ENCODE measurements at regions not wholly inside any gene's neighbourhood (a gene's known extent, or its start where the extent isn't known, plus 50 kb on each side); places are given as distances from the start of the nearest gene placed in this dataset.

GRCh38 chr5:138631096-138631928, 56.1 kb upstream of the HSPA9 start:
- no TSS peak for BruUV-seq (replicated peaks)
- TF ChIP-seq CTCF (conservative IDR thresholded peaks at IDR 0.05; ENCODE audit: low read length), result no peak
- no peak for TF ChIP-seq EZH2phosphoT487 (IDR thresholded peaks at IDR 0.05; ENCODE audit: borderline replicate concordance, low read depth, low read length)
- Histone ChIP-seq H3K9me2 (ENCODE audit: insufficient read depth, low read length) (no peaks in the 10 kb centered on the region), H3K4me3 (ENCODE audit: low read depth, low read length, poor library complexity, severe bottlenecking) (no peak overlapping the region), H4K20me1 (ENCODE audit: insufficient read depth, low read length) (no peaks in the 10 kb centered on the region), H3K4me2 (ENCODE audit: low read length) (no peak overlapping the region), H3K79me2 (ENCODE audit: insufficient read depth, low read depth, low read length) (no peaks in the 10 kb centered on the region), H3K9me3 (ENCODE audit: low read length) (no peaks in the 10 kb centered on the region), H2AFZ (ENCODE audit: low read length) (no peak overlapping the region), H3K36me3 (ENCODE audit: insufficient read depth, low read length) (no peaks in the 10 kb centered on the region), H3K4me1 (ENCODE audit: insufficient read depth, low read length, poor library complexity, severe bottlenecking) (no peaks in the 10 kb centered on the region), H3K27ac (ENCODE audit: low read depth, low read length, poor library complexity, severe bottlenecking) (no peak overlapping the region)
- DNase-seq (ENCODE audit: low spot score), result no peak
- ChIA-PET POLR2A (no interaction called here), CTCF (ENCODE audit: unreplicated experiment) (no interaction called here)
- intact Hi-C loops (cut with micrococcal nuclease; ENCODE audit: unreplicated experiment), result no loop called here

GRCh38 chr5:138629392-138629791, 54.2 kb upstream of the HSPA9 start:
- POLR2A ChIA-PET, result interaction anchor here (0.7 kb wide), 1 partner anchor 464 kb away, joined by 4 read pairs; no protein-coding TSS in a partner anchor
- no peak overlapping the region for H3K27ac ChIP-seq (ENCODE audit: low read depth, low read length, poor library complexity, severe bottlenecking)
- BruUV-seq (replicated peaks), result no TSS peak
- CTCF ChIA-PET (ENCODE audit: unreplicated experiment), result no interaction called here
- H3K9me2 ChIP-seq (ENCODE audit: insufficient read depth, low read length), result no peaks in the 10 kb centered on the region
- DNase-seq (ENCODE audit: low spot score), result no peak
- no peaks in the 10 kb centered on the region for H3K4me1 ChIP-seq (ENCODE audit: insufficient read depth, low read length, poor library complexity, severe bottlenecking)
- H3K9me3 ChIP-seq (ENCODE audit: low read length), result no peaks in the 10 kb centered on the region
- TF ChIP-seq EZH2phosphoT487 (IDR thresholded peaks at IDR 0.05; ENCODE audit: borderline replicate concordance, low read depth, low read length) (no peak), CTCF (conservative IDR thresholded peaks at IDR 0.05; ENCODE audit: low read length) (no peak)
- intact Hi-C loops (cut with micrococcal nuclease; ENCODE audit: unreplicated experiment), result no loop called here
- no peaks in the 10 kb centered on the region for H3K79me2 ChIP-seq (ENCODE audit: insufficient read depth, low read depth, low read length)
- no peak overlapping the region for H3K4me2 ChIP-seq (ENCODE audit: low read length)
- H2AFZ ChIP-seq (ENCODE audit: low read length), result no peak overlapping the region
- no peaks in the 10 kb centered on the region for H4K20me1 ChIP-seq (ENCODE audit: insufficient read depth, low read length)
- H3K4me3 ChIP-seq (ENCODE audit: low read depth, low read length, poor library complexity, severe bottlenecking), result no peak overlapping the region
- no peaks in the 10 kb centered on the region for H3K36me3 ChIP-seq (ENCODE audit: insufficient read depth, low read length)

- CTCF ChIA-PET (ENCODE audit: unreplicated experiment), result no interaction called here
- H3K4me2 ChIP-seq (ENCODE audit: low read length), result no peak overlapping the region
- H3K4me3 ChIP-seq (ENCODE audit: low read depth, low read length, poor library complexity, severe bottlenecking), result no peak overlapping the region
- POLR2A ChIA-PET, result interaction anchor here (0.6 kb wide), 1 partner anchor 636 kb away, joined by 3 read pairs; no protein-coding TSS in a partner anchor
- intact Hi-C loops (cut with micrococcal nuclease; ENCODE audit: unreplicated experiment), result no loop called here
- TF ChIP-seq EZH2phosphoT487 (IDR thresholded peaks at IDR 0.05; ENCODE audit: borderline replicate concordance, low read depth, low read length) (no peak), CTCF (conservative IDR thresholded peaks at IDR 0.05; ENCODE audit: low read length) (no peak)
- no peaks in the 10 kb centered on the region for H3K36me3 ChIP-seq (ENCODE audit: insufficient read depth, low read length)
- H3K27ac ChIP-seq (ENCODE audit: low read depth, low read length, poor library complexity, severe bottlenecking), result no peak overlapping the region
- no peak overlapping the region for H2AFZ ChIP-seq (ENCODE audit: low read length)
- no peaks in the 10 kb centered on the region for H3K9me3 ChIP-seq (ENCODE audit: low read length)
- H3K4me1 ChIP-seq (ENCODE audit: insufficient read depth, low read length, poor library complexity, severe bottlenecking), result no peaks in the 10 kb centered on the region
- no peaks in the 10 kb centered on the region for H3K79me2 ChIP-seq (ENCODE audit: insufficient read depth, low read depth, low read length)
- no peaks in the 10 kb centered on the region for H3K9me2 ChIP-seq (ENCODE audit: insufficient read depth, low read length)
- H4K20me1 ChIP-seq (ENCODE audit: insufficient read depth, low read length), result no peaks in the 10 kb centered on the region
- DNase-seq (ENCODE audit: low spot score), result no peak
- BruUV-seq (replicated peaks), result no TSS peak
Measured at GRCh38 chr5:138626333-138626944, 51.2 kb upstream of the HSPA9 start.

All from OCI-LY7 (cell line).